Ascending aorta (tissue), 2 donors: ENCODE measurements at regions not wholly inside any gene's neighbourhood (a gene's known extent, or its start where the extent isn't known, plus 50 kb on each side); places are given as distances from the start of the nearest gene placed in this dataset.

Experiments used
- DNase-seq, 2 donors: peaks; one replicate each; pipeline ENCODE4 v3.0.0-alpha.2; 2019; ENCODE audit warnings: low spot score in 2 of 2
- H3K27ac ChIP-seq, 2 donors: fragments of 200-600 bp; sonication (generic); one replicate each; pipeline ENCODE4 v1.5.1; 2016 to 2017; ENCODE audit warnings: mild to moderate bottlenecking in 1 of 2
- H3K27me3 ChIP-seq: fragments of 200-600 bp; sonication (generic); one replicate; pipeline ENCODE4 v1.5.1; 2017
- H3K36me3 ChIP-seq, 2 donors: fragments of 200-600 bp; sonication (generic); one replicate each; pipeline ENCODE4 v1.5.1; 2016
- H3K4me1 ChIP-seq, 2 donors: fragments of 200-600 bp; sonication (generic); one replicate each; pipeline ENCODE4 v1.5.1; 2016 to 2017; ENCODE audit warnings: mild to moderate bottlenecking in 1 of 2
- H3K4me3 ChIP-seq, 2 donors: fragments of 200-600 bp; sonication (generic); one replicate each; pipeline ENCODE4 v1.5.1; 2016 to 2017; ENCODE audit warnings: mild to moderate bottlenecking in 1 of 2
- H3K9me3 ChIP-seq, 2 donors: fragments of 200-600 bp; sonication (generic); one replicate each; pipeline ENCODE4 v1.5.1; 2016
- CTCF ChIP-seq, 3 experiments: fragments of 200-600 bp in 2 of 3; fragments of 450-650 bp in 1 of 3; sonication (generic) in 2 of 3; IDR thresholded peaks; one replicate each; pipeline ENCODE4 v1.5.1; 2016 to 2019; ENCODE audit warnings: antibody characterized with exemption in 3 of 3, mild to moderate bottlenecking in 1 of 3, moderate library complexity in 1 of 3
- intact Hi-C: fragments of 100-400 bp; cut with DNase I; formaldehyde crosslinking; loops from one replicate; pipeline ENCODE4 v1.15.1; 2023

DNA sequence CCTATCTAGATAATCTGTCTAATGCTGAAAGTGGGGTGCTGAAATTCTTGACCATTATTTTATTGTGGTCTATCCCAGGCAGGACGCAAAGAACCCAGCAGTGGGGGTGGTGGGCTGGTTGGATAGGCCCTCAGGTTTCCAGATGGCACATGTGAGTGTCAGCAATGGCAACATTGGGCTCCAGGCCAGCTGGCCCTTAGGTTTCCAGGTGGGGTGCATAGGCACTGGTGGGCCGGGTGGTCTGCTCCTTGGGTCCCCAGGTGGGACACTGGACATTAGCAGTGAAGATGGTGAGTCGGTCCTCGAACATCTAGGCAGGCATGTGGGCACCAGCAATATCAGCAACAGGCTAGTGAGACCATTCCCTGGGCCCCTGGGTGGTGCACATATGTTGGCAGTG is 680.3 kb upstream of the ACVR2A start:
- intact Hi-C loops, result no loop called here
- Histone ChIP-seq H3K36me3 (no peaks in the 10 kb centered on the region), H3K4me3 (no peak overlapping the region), H3K4me1 (no peaks in the 10 kb centered on the region), H3K27me3 (no peaks in the 10 kb centered on the region), H3K27ac (no peak overlapping the region), H3K9me3 (no peaks in the 10 kb centered on the region)
- TF ChIP-seq CTCF (IDR thresholded peaks at IDR 0.05), result no peak
- DNase-seq, result no peak

DNA sequence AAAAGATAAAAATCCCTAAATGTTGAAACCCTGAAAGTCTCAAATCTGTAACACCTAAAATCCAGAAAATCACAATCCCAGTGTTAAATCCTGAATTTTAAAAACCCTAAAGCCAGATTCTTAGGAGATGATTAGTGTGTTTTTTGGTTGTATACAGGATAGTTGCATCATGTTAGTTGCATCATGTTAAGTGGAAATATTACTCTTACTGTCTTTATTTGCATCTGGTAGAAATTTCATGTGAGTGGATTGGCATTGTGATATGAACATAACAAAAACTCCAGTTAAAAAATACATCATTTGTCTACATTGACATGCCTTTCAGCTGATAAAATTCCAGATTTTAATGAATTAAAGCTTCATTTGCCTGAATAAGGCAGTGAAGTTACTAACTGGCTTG is 683.1 kb upstream of the ACVR2A start:
- no peak for TF ChIP-seq CTCF (IDR thresholded peaks at IDR 0.05)
- Histone ChIP-seq H3K36me3 (no peaks in the 10 kb centered on the region), H3K27ac (no peak overlapping the region), H3K9me3 (no peaks in the 10 kb centered on the region), H3K27me3 (no peaks in the 10 kb centered on the region), H3K4me3 (no peak overlapping the region), H3K4me1 (no peaks in the 10 kb centered on the region)
- no peak for DNase-seq
- intact Hi-C loops, result no loop called here

GRCh38 chr2:147156970-147157369 is 687.9 kb upstream of the ACVR2A start:
- no peak for TF ChIP-seq CTCF (IDR thresholded peaks at IDR 0.05)
- H3K36me3 ChIP-seq, result no peaks in the 10 kb centered on the region
- no peaks in the 10 kb centered on the region for H3K9me3 ChIP-seq
- intact Hi-C loops, result no loop called here
- H3K27me3 ChIP-seq, result no peaks in the 10 kb centered on the region
- DNase-seq, result no peak
- H3K4me1 ChIP-seq, result no peaks in the 10 kb centered on the region
- no peak overlapping the region for H3K27ac ChIP-seq
- no peak overlapping the region for H3K4me3 ChIP-seq

DNA sequence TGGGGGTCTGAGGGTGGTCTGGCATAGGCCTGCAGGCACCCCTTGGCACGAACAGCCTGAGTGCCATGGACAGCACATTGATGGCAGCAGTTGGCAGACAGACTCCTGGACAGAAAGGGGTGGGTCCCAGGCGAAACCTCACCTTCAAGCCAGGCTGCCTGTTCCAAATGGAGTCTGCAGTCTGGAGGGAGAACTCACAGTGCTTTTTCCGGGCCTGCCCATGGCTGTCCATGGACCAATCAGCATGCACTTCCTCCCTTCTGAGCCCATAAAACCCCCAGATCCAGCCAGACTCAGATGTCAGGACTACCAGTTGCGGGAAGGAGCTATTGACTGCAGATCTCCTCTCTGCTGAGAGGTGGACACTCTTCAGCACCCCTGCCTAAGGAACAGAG is 694.6 kb upstream of the ACVR2A start:
- no peaks in the 10 kb centered on the region for H3K36me3 ChIP-seq
- H3K27ac ChIP-seq, result no peak overlapping the region
- no peaks in the 10 kb centered on the region for H3K9me3 ChIP-seq
- DNase-seq, result no peak
- H3K4me1 ChIP-seq, result no peaks in the 10 kb centered on the region
- intact Hi-C loops, result no loop called here
- H3K27me3 ChIP-seq, result no peaks in the 10 kb centered on the region
- H3K4me3 ChIP-seq, result no peak overlapping the region
- no peak for TF ChIP-seq CTCF (IDR thresholded peaks at IDR 0.05)

- H3K27ac ChIP-seq, result no peak overlapping the region
- intact Hi-C loops, result no loop called here
- H3K9me3 ChIP-seq, result no peaks in the 10 kb centered on the region
- no peaks in the 10 kb centered on the region for H3K27me3 ChIP-seq
- no peak overlapping the region for H3K4me3 ChIP-seq
- TF ChIP-seq CTCF (IDR thresholded peaks at IDR 0.05), result no peak
- no peaks in the 10 kb centered on the region for H3K36me3 ChIP-seq
- DNase-seq, result no peak
- H3K4me1 ChIP-seq, result no peaks in the 10 kb centered on the region
These were observed 695.1 kb upstream of the ACVR2A start for GRCh38 chr2:147149575-147150240.

DNA sequence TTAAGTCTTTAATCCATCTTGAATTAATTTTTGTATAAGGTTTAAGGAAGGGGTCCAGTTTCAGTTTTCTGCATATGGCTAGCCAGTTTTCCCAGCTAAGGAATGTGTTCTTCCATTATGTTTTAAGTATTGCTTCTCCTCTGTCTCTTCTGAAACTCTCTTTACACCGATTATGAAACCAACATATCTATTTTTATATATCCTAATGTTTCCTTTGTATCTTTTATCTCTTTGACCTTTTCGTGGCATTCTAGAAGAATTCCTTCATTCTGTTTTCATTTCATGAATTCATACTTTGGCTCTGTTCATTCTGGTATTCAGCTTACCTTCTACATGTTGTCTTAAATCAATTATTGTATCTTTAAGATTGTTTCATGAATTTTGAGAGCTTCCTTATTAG is 697.0 kb upstream of the ACVR2A start:
- Histone ChIP-seq H3K4me1 (no peaks in the 10 kb centered on the region), H3K36me3 (no peaks in the 10 kb centered on the region), H3K27ac (no peak overlapping the region), H3K27me3 (no peaks in the 10 kb centered on the region), H3K4me3 (no peak overlapping the region), H3K9me3 (no peaks in the 10 kb centered on the region)
- no peak for DNase-seq
- no peak for TF ChIP-seq CTCF (IDR thresholded peaks at IDR 0.05)
- intact Hi-C loops, result no loop called here
